A673 (cell line): ENCODE measurements at regions not wholly inside any gene's neighbourhood (a gene's known extent, or its start where the extent isn't known, plus 50 kb on each side); places are given as distances from the start of the nearest gene placed in this dataset.

Experiments
- BruUV-seq: library from RNA; stranded (reverse); fragments of 400-500 nt; replicated peaks from 2 replicates; lab custom pipeline; 2021; lab: Mats Ljungman, UMichigan
- CTCF ChIA-PET: fragments of 300-600 bp; sonication (Branson Sonifier 250); formaldehyde crosslinking; loops from one replicate; lab custom pipeline; 2022; ENCODE audit warnings: antibody characterized with exemption; lab: Charles Lee
- POLR2A ChIA-PET: fragments of 300-600 bp; sonication (Branson Sonifier 250); formaldehyde crosslinking; loops from one replicate; lab custom pipeline; 2022; ENCODE audit warnings: antibody characterized with exemption; ENCODE audit not compliant: low non-redundant PET; lab: Charles Lee
- DNase-seq: peaks from one replicate; pipeline ENCODE4 v3.0.0-alpha.2; 2015; ENCODE audit warnings: low spot score
- H3K27ac ChIP-seq: fragments of 200-600 bp; sonication (generic); 2 replicates; pipeline ENCODE4 v1.5.1; 2016; ENCODE audit warnings: mixed run types, low read depth, mild to moderate bottlenecking, mixed read lengths, antibody characterized with exemption, low read length; ENCODE audit not compliant: poor library complexity, severe bottlenecking
- H3K27me3 ChIP-seq: fragments of 200-600 bp; sonication (generic); replicated peaks from 2 replicates; pipeline ENCODE4 v1.6.1; 2017; ENCODE audit warnings: mixed run types, low read depth, mild to moderate bottlenecking, mixed read lengths, antibody characterized with exemption, low read length; ENCODE audit not compliant: insufficient read depth, poor library complexity
- H3K36me3 ChIP-seq: fragments of 200-600 bp; sonication (generic); 2 replicates; pipeline ENCODE4 v1.6.1; 2016; ENCODE audit warnings: mixed run types, mild to moderate bottlenecking, mixed read lengths, antibody characterized with exemption, low read length; ENCODE audit not compliant: insufficient read depth, poor library complexity, severe bottlenecking
- H3K4me1 ChIP-seq: fragments of 200-600 bp; sonication (generic); 2 replicates; pipeline ENCODE4 v1.6.1; 2017; ENCODE audit warnings: mixed run types, mild to moderate bottlenecking, mixed read lengths, antibody characterized with exemption, low read length; ENCODE audit not compliant: insufficient read depth, poor library complexity, severe bottlenecking
- H3K4me3 ChIP-seq: fragments of 200-600 bp; sonication (generic); 2 replicates; pipeline ENCODE4 v1.5.1; 2016; ENCODE audit warnings: low read depth, mixed run types, mild to moderate bottlenecking, mixed read lengths, low read length; ENCODE audit not compliant: poor library complexity, severe bottlenecking
- H3K9me3 ChIP-seq: fragments of 200-600 bp; sonication (generic); 2 replicates; pipeline ENCODE4 v1.6.1; 2016; ENCODE audit warnings: mixed run types, low read depth, mild to moderate bottlenecking, mixed read lengths, antibody characterized with exemption, low read length; ENCODE audit not compliant: poor library complexity, severe bottlenecking
- EZH2 ChIP-seq: fragments of 200-600 bp; sonication (generic); IDR thresholded peaks from 2 replicates; pipeline ENCODE4 v1.6.1; 2017; ENCODE audit warnings: borderline replicate concordance, low read depth, mild to moderate bottlenecking, mixed read lengths, antibody characterized with exemption, low read length; ENCODE audit not compliant: poor library complexity, severe bottlenecking
- intact Hi-C: fragments of 100-400 bp; cut with micrococcal nuclease; formaldehyde crosslinking; loops from one replicate; pipeline ENCODE4 v1.10.0; 2022; ENCODE audit not compliant: unreplicated experiment
- TF ChIP-seq, protein P1 (sequence below): fragments of 300-800, 200-600 bp; sonication (generic); conservative IDR thresholded peaks from 2 replicates; pipeline ENCODE4 v1.5.1; 2017; ENCODE audit warnings: low read depth, mild to moderate bottlenecking, antibody characterized with exemption, low read length, moderate library complexity, mixed read lengths

DNA sequence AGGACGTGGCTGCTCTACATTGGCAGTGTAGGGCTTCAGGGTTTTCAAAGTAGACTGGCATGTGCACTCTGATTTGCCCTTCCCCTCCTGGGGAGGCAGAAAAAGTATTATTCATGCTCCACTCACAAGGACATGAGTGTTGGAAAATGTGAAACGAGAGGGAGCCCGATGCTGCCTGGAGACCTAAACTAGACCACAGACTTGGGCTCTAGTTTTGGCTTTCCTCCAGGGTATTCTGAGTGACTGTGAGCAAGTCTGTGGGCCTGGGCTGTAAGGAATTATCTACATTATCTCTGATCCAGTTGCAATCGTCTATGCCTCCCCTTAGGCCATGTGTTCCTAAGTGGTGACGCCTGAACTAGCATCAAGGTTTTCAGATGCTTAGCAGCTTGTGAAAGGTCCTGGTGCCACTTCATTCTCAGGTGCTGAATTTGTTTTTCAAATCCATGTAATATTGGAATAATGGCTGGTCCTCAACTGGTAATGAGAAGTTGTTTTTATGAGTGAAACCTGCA is 55.0 kb downstream of the MRPL57 start:
- ChIA-PET POLR2A (interaction anchor here (0.7 kb wide), 1 partner anchor 355 kb away, joined by 5 read pairs; no protein-coding TSS in a partner anchor), CTCF (no interaction called here)
- H3K36me3 ChIP-seq = no peaks in the 10 kb centered on the region
- no peaks in the 10 kb centered on the region for H3K27me3 ChIP-seq
- H3K4me3 ChIP-seq = no peak overlapping the region
- no peaks in the 10 kb centered on the region for H3K9me3 ChIP-seq
- peaks cover 43% of the 10 kb centered on the region for H3K4me1 ChIP-seq
- intact Hi-C loops = no loop called here
- no TSS peak for BruUV-seq
- no peak for TF ChIP-seq EZH2
- TF ChIP-seq, protein P1, sequence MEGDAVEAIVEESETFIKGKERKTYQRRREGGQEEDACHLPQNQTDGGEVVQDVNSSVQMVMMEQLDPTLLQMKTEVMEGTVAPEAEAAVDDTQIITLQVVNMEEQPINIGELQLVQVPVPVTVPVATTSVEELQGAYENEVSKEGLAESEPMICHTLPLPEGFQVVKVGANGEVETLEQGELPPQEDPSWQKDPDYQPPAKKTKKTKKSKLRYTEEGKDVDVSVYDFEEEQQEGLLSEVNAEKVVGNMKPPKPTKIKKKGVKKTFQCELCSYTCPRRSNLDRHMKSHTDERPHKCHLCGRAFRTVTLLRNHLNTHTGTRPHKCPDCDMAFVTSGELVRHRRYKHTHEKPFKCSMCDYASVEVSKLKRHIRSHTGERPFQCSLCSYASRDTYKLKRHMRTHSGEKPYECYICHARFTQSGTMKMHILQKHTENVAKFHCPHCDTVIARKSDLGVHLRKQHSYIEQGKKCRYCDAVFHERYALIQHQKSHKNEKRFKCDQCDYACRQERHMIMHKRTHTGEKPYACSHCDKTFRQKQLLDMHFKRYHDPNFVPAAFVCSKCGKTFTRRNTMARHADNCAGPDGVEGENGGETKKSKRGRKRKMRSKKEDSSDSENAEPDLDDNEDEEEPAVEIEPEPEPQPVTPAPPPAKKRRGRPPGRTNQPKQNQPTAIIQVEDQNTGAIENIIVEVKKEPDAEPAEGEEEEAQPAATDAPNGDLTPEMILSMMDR = no peak
- DNase-seq = peak; percentile 49
- peak overlapping the region; percentile 70 for H3K27ac ChIP-seq

DNA sequence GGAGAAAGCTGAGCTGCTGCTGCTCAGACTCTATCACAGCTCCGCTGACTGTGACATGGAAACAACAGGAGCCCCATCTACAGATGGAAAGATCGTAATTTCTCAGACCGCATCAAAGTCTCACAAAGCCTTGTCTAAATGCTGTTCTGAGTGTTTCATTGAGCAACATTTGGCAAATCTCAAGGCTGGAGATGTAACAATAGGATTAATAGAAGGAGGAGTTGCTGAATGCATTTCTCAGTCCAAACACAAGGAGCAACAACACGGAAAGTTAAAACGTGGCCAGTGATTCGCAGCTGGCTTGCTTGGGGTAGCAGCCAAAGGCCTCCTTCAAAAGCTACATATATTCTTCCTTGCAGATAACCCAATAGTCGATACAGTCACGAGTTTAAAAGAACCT is 55.7 kb downstream of the MRPL57 start:
- peaks cover 43% of the 10 kb centered on the region for H3K4me1 ChIP-seq
- POLR2A ChIA-PET = no interaction called here
- no TSS peak for BruUV-seq
- no peaks in the 10 kb centered on the region for H3K36me3 ChIP-seq
- intact Hi-C loops = no loop called here
- no peak for TF ChIP-seq EZH2
- TF ChIP-seq, protein P1 = peak; percentile 27; the same call in 1 of the 2 replicates
- H3K4me3 ChIP-seq = peak overlapping the region; percentile 33
- DNase-seq = peak; percentile 92
- no peaks in the 10 kb centered on the region for H3K9me3 ChIP-seq
- CTCF ChIA-PET = no interaction called here
- no peaks in the 10 kb centered on the region for H3K27me3 ChIP-seq
- peak overlapping the region; percentile 94 for H3K27ac ChIP-seq

DNA sequence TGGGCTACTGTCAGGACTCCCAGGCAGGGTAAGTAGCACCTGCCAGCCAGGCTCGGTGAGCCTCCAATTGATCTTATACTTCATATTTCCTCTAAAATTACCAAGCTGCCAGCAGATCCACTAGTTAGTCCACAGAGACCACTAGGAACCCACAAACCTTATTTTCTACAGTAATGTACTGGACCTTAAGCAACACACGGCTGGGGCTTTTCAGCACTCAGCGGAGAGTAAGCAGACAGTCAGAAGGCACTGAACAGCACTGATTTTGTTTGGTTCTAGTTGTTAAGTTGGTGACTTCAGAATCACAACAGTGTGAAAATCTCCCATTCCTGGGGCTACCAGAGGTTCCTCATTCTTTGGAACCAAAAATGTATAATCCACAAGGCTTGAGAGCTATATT is 56.1 kb downstream of the MRPL57 start:
- no peak for DNase-seq
- intact Hi-C loops = no loop called here
- TSS peak; percentile 96 for BruUV-seq
- peak overlapping the region; percentile 33 for H3K4me3 ChIP-seq
- no peaks in the 10 kb centered on the region for H3K27me3 ChIP-seq
- TF ChIP-seq, protein P1 = no peak
- TF ChIP-seq EZH2 = no peak
- H3K36me3 ChIP-seq = no peaks in the 10 kb centered on the region
- peaks cover 43% of the 10 kb centered on the region for H3K4me1 ChIP-seq
- POLR2A ChIA-PET = no interaction called here
- H3K9me3 ChIP-seq = no peaks in the 10 kb centered on the region
- CTCF ChIA-PET = no interaction called here
- peak overlapping the region; percentile 94 for H3K27ac ChIP-seq
